ENCODE measurements at regions not wholly inside any gene's neighbourhood (a gene's known extent, or its start where the extent isn't known, plus 50 kb on each side); places are given as distances from the start of the nearest gene placed in this dataset.

DNA sequence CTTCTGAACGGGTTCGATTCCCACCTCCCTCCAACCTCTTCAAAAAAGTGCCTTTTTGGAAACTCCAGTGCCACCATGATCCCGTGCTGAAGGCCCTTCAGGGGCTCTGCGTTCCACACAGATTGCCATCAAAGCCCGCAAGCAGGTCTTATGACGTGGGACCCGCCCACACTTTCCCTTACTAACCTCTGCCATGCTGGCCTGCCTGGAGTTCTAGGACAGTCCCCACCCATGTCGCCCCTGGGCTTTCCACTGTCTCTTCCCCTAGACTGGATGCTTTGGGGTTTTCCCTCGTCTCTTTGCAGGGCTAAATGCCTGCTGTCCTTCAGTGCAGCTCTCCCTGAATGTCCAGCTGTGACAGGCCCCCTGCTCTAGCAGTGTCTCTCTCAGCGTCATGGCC, 313.7 kb upstream of the ATP10A start:
- no peaks in the 10 kb centered on the region for H3K27me3 ChIP-seq (replicated peaks; ENCODE audit: control insufficient read depth, insufficient read depth, low read length)
- no peak for TF ChIP-seq CTCF (IDR thresholded peaks at IDR 0.05; ENCODE audit: insufficient read depth, low read length, poor library complexity, severe bottlenecking)
- no peak for DNase-seq (ENCODE audit: extremely low read depth, insufficient read length)
- no peaks in the 10 kb centered on the region for H3K36me3 ChIP-seq (ENCODE audit: control insufficient read depth, insufficient read depth, low read length)
- H3K4me3 ChIP-seq (replicated peaks; ENCODE audit: low read depth, low read length) = no peak overlapping the region

DNA sequence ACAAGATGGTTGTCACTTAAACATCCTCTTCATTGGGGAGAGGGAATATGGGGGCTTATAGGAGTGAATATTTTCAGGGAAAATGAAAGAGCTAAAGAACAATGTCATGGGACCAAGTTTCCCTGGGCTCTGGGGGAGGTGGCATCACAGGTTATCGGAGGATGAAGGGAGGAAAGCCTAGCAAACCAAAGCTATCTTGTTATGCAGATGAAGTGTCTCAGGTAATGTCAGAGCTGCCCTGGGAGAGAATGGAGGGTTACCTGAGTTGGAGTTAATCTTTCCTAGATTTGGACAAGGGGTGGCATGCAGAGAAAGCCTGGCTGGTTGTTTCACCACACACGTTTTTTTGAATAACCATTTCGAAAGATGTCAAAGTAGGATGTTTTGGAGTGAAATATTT, 308.1 kb upstream of the ATP10A start:
- TF ChIP-seq CTCF (IDR thresholded peaks at IDR 0.05; ENCODE audit: insufficient read depth, low read length, poor library complexity, severe bottlenecking) = no peak
- H3K27me3 ChIP-seq (replicated peaks; ENCODE audit: control insufficient read depth, insufficient read depth, low read length) = no peaks in the 10 kb centered on the region
- H3K4me3 ChIP-seq (replicated peaks; ENCODE audit: low read depth, low read length) = no peak overlapping the region
- no peaks in the 10 kb centered on the region for H3K36me3 ChIP-seq (ENCODE audit: control insufficient read depth, insufficient read depth, low read length)
- DNase-seq (ENCODE audit: extremely low read depth, insufficient read length) = no peak

GRCh38 chr15:26166429-26166828, 303.3 kb upstream of the ATP10A start:
- Histone ChIP-seq H3K36me3 (ENCODE audit: control insufficient read depth, insufficient read depth, low read length) (no peaks in the 10 kb centered on the region), H3K4me3 (replicated peaks; ENCODE audit: low read depth, low read length) (no peak overlapping the region), H3K27me3 (replicated peaks; ENCODE audit: control insufficient read depth, insufficient read depth, low read length) (no peaks in the 10 kb centered on the region)
- no peak for DNase-seq (ENCODE audit: extremely low read depth, insufficient read length)
- TF ChIP-seq CTCF (IDR thresholded peaks at IDR 0.05; ENCODE audit: insufficient read depth, low read length, poor library complexity, severe bottlenecking) = no peak

DNA sequence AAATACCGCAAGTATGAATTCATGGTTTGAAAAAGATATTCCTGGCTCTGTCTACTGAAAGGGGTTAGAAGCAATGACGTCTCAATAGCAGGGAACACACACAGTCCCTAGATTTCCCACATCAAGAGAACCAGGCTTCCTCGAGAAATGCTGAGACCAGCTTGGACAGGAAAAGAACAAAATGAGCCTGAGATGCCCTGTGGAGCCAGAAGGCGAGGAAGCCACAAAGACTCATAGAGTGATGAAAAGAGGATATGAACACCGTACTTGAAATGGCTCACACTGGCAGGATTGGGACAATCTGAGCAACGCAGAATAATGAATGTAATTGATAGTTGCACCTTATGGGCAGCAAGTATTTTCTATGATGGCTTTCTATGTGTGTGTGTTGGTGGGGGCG, 302.4 kb upstream of the ATP10A start:
- H3K36me3 ChIP-seq (ENCODE audit: control insufficient read depth, insufficient read depth, low read length) = no peaks in the 10 kb centered on the region
- H3K4me3 ChIP-seq (replicated peaks; ENCODE audit: low read depth, low read length) = no peak overlapping the region
- DNase-seq (ENCODE audit: extremely low read depth, insufficient read length) = no peak
- H3K27me3 ChIP-seq (replicated peaks; ENCODE audit: control insufficient read depth, insufficient read depth, low read length) = no peaks in the 10 kb centered on the region
- no peak for TF ChIP-seq CTCF (IDR thresholded peaks at IDR 0.05; ENCODE audit: insufficient read depth, low read length, poor library complexity, severe bottlenecking)

GRCh38 chr15:26160343-26160742, 297.2 kb upstream of the ATP10A start:
- no peak overlapping the region for H3K4me3 ChIP-seq (replicated peaks; ENCODE audit: low read depth, low read length)
- DNase-seq (ENCODE audit: extremely low read depth, insufficient read length) = no peak
- no peaks in the 10 kb centered on the region for H3K27me3 ChIP-seq (replicated peaks; ENCODE audit: control insufficient read depth, insufficient read depth, low read length)
- H3K36me3 ChIP-seq (ENCODE audit: control insufficient read depth, insufficient read depth, low read length) = no peaks in the 10 kb centered on the region
- no peak for TF ChIP-seq CTCF (IDR thresholded peaks at IDR 0.05; ENCODE audit: insufficient read depth, low read length, poor library complexity, severe bottlenecking)

DNA sequence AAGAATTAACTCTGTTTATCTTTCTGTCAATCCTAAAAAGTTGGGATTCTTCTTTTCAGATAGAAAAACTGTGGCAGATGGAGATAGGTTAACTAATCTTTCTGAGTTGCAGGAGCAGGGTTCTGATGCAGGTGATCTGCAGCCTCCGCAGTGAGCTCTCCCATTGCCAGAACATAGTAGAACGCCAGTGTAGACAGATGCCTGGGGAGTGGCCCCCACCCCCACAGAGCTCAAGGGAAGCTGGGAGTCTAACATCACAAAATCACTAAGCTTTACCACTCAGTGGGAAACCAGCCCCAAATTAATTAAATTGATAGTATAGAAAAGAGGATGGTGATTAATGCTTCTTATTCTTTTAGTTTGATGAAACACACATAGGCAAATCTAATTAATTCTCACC, 295.0 kb upstream of the ATP10A start:
- Histone ChIP-seq H3K36me3 (ENCODE audit: control insufficient read depth, insufficient read depth, low read length) (no peaks in the 10 kb centered on the region), H3K4me3 (replicated peaks; ENCODE audit: low read depth, low read length) (no peak overlapping the region), H3K27me3 (replicated peaks; ENCODE audit: control insufficient read depth, insufficient read depth, low read length) (no peaks in the 10 kb centered on the region)
- DNase-seq (ENCODE audit: extremely low read depth, insufficient read length) = no peak
- no peak for TF ChIP-seq CTCF (IDR thresholded peaks at IDR 0.05; ENCODE audit: insufficient read depth, low read length, poor library complexity, severe bottlenecking)
